Raji (cell line): ENCODE measurements at regions not wholly inside any gene's neighbourhood (a gene's known extent, or its start where the extent isn't known, plus 50 kb on each side); places are given as distances from the start of the nearest gene placed in this dataset.

Source experiments
- POLR2A ChIP-seq: IDR thresholded peaks from 2 replicates; pipeline ENCODE4 v1.6.1; 2011; ENCODE audit warnings: low read depth, low read length, control low read depth; ENCODE audit not compliant: insufficient read depth

DNA sequence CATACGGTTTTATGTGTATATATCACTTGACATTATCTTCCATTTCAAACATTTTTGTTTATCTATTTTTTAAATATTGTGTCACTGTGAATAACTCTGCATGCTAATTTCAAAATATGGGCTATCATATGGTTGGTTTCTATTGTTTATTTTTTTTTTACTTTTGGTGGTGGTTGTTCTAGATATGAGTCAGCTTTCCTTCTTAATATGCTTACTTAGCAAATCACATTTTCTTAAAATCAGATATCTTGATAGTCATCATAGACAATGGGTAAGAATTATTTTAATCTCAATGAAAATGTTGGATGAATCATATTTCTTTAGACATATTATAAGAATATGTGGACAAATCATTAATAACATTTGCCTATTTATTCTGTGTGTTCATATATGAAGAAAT is 881.5 kb downstream of the BRINP3 start:
- no peak for TF ChIP-seq POLR2A

DNA sequence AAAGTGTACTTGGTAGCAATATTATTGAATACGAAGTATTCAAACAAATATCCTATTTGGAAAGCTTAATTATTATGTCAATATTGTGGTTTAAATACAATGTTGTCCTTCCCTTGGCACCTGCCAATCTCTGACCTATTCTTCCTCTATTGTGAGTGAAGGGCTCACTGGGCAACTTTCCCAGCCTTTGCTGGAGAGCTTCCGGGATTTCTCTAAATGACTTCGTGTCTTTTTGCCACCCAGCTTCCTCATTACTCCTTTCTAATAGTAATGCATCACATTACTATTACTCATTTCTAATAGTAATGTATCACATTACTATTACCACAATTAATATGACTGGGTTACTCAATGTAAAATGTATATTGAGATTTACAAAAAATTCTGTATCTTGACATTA is 880.6 kb downstream of the BRINP3 start:
- TF ChIP-seq POLR2A: no peak

DNA sequence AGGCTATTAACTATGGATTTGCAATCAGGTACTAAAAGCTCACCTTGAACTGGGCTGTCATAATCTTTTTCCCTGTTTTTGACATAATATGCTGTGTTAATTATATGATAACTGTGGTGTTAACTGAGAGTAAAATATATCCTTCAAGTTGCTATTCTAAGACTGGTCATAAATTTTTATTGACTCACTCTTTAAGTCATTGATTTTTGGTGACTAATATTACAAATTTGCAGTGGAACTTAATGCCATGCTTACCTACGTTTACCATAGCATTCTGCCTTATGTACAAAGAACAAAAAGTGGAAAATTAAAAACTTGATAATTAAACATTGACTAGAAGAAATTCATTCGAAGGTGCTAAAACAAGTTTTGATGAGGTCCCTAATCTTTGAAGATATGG is 872.4 kb downstream of the BRINP3 start:
- TF ChIP-seq POLR2A: no peak

DNA sequence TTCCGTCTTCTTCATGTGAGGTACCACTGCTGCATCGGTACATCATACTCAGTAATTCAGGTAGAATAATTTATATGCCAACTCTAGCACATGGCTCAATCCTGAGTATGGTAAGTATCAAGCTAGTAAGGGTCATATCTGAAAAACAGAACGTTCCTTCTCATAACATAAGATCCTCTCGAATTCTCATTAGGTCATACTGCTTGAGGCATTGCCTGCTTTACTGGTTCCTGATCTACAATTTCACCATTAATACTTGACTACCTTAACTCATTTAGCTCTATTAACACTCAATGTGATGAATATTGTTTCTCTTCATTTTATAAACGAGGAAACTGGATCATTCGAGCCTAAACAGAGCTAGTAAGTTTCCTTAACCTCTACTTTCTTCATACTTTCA is 871.6 kb downstream of the BRINP3 start:
- TF ChIP-seq POLR2A: no peak

DNA sequence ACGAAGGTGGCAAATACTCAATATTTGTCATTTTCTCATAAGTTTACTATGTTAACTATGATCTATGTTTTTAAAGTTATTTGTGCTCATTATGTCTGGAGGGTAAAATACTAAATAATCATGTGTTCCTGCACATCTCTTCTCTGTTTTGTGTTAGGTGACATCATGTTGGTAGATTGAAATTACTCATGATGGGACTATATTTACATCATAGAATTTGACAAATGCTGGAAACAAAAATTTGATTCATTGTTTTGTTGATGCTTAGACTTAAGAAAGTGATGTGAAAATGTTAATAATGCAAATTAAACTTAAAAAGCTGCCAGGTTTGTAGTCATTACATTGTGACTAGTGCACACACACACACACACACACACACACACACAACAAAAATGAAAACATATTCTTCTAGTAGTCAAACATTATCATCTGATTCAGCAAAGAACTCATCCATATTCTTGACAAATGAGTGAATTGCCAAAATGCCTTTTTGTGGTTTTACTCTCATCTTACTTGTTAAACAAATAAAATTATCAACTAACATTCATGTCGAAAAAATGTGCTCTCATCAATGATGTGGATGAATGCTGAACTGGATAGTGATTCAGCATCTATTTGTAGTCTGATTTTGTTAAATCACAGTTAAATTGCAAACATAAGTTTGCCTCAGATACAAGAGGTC is 870.7 kb downstream of the BRINP3 start:
- TF ChIP-seq POLR2A: no peak

DNA sequence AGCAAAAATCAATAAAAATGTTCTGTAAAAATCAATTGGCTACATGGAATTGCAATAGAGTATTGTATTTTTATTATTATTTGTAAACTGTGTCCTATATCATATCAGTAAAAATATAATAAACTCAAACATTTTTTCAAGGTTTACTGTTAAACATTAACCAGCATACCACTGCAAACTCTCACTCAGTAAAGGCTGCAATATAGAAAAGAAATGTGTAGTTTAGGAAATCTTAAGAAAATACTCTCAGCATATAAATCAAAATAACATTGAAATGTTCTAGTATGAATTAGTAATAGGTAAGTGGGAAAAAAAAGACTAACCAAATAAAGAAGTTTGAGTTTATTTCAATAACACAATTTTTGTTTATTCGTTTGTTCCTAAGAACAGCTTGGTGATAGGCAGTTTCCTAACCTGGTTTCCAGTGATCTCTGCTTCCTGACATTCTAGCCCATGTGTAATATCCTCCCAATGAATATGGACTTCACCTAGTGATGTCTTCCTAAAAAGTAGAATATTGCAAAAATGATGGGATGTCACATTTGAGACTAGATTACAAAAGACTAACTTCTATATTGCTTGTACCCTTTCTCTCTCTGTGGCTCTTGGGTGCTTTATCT is 870.1 kb downstream of the BRINP3 start:
- TF ChIP-seq POLR2A: no peak

DNA sequence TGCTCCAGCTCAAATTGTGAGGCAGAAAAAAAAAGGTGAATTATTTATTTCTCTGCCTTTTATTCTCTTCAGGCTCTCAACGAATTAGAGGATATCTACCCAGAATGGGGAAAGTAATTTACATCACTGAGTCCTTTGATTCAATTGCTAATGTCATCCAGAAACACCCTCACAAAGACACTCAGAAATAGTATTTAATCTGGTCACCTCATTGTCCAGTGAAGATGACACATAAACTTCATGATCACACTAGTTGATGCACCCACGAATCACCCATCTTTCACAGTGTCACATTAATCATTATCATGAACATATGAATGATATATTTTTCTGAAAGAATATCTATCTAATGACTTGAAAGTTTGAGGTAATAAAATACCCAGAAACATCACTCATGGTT is 868.5 kb downstream of the BRINP3 start:
- TF ChIP-seq POLR2A: no peak

DNA sequence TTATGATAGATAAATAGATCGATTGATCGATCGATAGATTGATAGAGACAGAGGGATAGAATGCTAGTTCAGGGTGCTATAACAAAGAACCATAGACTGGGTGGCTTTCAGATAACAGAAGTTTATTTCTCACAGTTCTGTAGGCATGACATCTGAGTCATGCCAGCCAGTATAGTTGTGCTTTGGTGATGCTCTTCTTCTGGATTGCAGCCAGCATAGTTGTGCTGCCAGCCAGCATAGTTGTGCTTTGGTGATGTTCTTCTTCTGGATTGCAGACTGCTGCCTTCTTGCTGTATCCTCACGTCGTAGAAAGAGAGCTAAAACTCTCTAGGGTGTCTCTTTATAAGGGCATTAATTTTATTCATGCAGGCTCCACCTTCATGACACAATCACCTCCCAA is 860.8 kb downstream of the BRINP3 start:
- no peak for TF ChIP-seq POLR2A

DNA sequence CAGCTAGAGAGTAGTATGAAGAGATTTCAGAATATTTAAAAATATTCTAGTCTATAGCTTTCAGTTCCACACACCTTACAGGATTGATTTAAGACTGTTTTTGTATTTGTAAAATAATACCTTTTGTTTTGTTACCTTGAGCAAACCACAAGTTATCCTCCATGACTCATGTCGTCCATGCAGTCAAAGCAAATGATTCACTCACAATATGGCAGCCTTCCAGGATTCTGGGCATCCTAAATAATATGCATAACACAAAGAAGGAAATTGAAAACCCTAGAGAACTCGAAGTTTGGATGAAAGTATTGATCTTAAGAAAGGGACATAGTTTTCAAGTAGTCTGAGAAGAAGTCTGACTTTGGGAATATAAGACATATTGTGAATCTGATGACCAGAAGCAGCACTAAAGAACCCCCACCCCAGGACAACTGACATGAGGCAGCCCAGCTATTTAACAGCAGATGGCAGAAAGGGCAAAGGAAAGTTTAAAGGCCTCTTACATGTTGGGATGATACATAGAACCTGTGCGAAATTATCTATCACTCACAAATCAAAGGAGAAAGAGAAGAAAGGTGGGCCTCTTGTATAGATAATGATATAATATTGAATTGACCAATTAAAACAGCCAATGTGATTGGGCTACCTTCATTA is 857.9 kb downstream of the BRINP3 start:
- no peak for TF ChIP-seq POLR2A

DNA sequence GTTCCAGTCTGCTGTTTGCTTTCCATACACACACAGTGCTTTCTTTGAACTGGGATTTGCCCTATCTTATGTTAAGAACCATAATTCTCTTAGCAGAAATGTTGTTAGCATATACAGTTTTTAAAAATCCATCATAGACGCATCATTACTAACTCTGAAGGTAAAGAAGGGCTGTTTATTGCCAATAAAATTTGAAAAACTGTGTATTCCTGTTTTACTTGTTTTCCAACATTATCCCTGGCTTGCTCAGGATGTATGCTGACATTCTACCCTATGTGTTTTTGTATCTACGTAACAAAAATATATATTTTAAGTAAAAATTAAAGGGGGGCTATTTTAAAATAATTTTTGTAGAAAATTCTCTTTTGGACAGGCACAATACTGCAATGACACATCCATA is 857.2 kb downstream of the BRINP3 start:
- no peak for TF ChIP-seq POLR2A

DNA sequence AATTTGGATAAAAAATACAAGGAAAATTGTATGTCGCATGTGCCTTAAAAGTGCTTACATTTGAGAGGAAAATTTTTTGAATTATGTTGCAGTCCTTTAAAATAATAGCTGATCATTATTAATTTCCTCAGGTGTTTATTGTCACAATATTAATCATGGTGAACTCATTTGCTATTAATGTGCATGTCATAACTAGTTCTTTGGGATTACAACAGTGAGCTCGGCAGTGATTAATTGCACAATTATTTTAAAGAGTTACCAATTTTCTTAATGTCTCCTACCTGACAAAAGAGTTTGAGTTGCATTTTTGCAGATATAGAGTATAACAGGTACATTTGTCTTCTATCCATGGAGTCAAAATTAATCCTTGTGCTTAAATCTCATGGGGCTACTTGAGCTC is 854.3 kb downstream of the BRINP3 start:
- no peak for TF ChIP-seq POLR2A

DNA sequence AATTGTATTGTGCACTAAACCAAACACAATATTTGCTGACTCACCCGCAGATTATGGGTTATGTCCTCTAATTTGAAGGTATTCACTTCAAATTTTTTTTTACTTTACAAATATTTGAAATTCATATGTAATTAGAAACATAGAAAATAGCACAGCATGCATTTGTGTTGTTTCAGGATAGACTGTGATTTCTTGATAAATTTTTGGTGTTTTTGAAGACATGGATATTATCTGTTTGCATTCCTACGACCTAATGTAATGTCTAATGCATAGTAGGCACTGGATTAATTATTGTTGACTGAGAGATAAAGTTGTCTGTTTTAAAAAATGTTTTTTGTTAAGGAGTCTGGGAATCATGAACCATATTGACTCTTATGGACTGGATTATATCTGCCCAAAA is 850.2 kb downstream of the BRINP3 start:
- TF ChIP-seq POLR2A: no peak

DNA sequence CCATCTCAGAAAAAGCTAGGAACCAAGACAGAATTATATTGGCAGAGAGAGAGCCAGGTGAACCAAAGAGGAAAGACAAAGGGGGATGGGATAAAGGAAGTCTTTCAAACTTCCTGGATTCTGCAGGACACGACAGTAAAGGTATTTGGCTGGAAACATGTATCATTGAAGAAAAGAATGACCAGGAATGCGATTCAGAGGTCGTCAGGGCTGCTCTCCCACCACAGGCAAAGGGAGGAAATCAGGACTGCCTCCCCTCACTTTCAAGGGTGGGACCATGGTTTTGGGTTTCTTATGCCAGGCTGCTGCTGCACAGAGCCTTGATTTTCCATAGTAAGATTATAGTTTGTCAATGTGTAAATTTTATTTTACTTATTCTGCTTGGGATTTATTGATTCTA is 848.8 kb downstream of the BRINP3 start:
- TF ChIP-seq POLR2A: no peak

DNA sequence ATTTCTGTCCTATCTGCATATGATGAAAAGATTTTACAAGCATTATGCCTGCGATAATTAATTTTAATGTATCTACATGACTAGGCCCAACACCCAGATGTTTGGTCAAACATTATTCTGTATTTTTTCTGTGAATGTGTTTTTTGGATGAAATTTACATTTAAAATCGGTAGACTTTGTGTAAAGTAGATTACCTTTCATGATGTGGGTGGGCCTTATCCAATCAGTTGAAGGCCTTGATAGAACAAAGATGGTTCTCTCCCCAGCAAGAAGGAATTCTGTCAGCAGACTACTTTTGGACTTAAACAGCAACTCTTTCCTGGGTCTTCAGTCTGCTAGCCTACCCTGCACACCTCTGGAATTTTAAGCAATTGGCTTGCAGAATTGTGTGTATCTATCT is 844.0 kb downstream of the BRINP3 start:
- TF ChIP-seq POLR2A: no peak

DNA sequence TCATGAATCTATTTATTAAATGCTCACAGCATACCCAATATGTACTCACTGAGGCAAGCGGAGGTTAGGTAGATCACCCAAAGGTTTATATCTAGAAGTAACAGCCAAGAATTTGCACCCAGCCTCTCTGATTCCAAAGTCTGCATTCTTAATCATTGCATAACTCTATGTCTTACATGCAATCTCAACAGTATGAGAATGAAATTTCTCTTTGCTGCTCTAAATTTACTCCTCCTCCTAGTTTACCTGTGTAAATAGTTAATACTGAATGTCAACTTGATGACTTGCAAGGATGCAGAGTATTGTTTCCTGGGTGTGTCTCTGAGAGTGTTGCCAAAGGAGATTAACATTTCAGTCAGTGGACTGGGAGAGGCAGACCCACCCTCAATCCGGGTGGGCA is 840.6 kb downstream of the BRINP3 start:
- no peak for TF ChIP-seq POLR2A

DNA sequence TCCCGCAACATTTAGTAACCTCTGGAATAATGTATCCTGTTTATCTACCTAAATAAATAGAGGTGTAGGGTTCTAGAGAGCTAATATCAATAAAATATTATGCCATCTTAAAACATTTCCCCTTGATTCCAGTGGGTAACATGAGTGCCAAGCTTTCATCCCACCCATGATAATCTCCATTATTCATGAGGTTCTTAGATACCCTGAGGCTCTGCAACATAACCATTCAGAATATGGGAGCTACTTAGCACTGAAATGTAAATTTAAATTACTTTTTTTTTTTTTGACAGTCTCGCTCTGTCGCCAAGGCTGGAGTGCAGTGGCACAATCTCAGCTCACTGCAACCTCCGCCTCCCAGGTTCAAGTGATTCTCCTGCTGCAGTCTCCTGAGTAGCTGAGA is 832.7 kb downstream of the BRINP3 start:
- no peak for TF ChIP-seq POLR2A
